ENCODE measurements at regions not wholly inside any gene's neighbourhood (a gene's known extent, or its start where the extent isn't known, plus 50 kb on each side); places are given as distances from the start of the nearest gene placed in this dataset.
A peak's percentile ranks its signal among the peaks of the same experiment; 100 is the strongest.

GRCh38 chr6:169958510-169958909, 207.1 kb downstream of the ERMARD start:
- DNase-seq = no peak

GRCh38 chr6:169957351-169957963, 206.0 kb downstream of the ERMARD start:
- no peak for DNase-seq

GRCh38 chr6:169956580-169956979, 205.2 kb downstream of the ERMARD start:
- DNase-seq = no peak

GRCh38 chr6:169955731-169956437, 204.5 kb downstream of the ERMARD start:
- peak; percentile 13 to 33 for DNase-seq

GRCh38 chr6:169954977-169955376, 203.6 kb downstream of the ERMARD start:
- no peak for DNase-seq

GRCh38 chr6:169953686-169954085, 202.3 kb downstream of the ERMARD start:
- DNase-seq = no peak

GRCh38 chr6:169950558-169950957, 199.1 kb downstream of the ERMARD start:
- DNase-seq = peak in 1 of 2 donors; percentile 27

GRCh38 chr6:169949511-169950097, 198.2 kb downstream of the ERMARD start:
- DNase-seq = peak in 1 of 2 donors; percentile 7

- no peak for DNase-seq
Measured at GRCh38 chr6:169946971-169947370, 195.5 kb downstream of the ERMARD start.

GRCh38 chr6:169945117-169945516, 193.7 kb downstream of the ERMARD start:
- no peak for DNase-seq

GRCh38 chr6:169944415-169944814, 193.0 kb downstream of the ERMARD start:
- DNase-seq = no peak

GRCh38 chr6:169944061-169944337, 192.6 kb downstream of the ERMARD start:
- DNase-seq = no peak

GRCh38 chr6:169943241-169944060, 192.0 kb downstream of the ERMARD start:
- no peak for DNase-seq

GRCh38 chr6:169942173-169942572, 190.8 kb downstream of the ERMARD start:
- DNase-seq = no peak

- no peak for DNase-seq
Measured at GRCh38 chr6:169940481-169941271, 189.3 kb downstream of the ERMARD start.

GRCh38 chr6:169939554-169940164, 188.2 kb downstream of the ERMARD start:
- DNase-seq = no peak

- no peak for DNase-seq
Measured at GRCh38 chr6:169938731-169939130, 187.3 kb downstream of the ERMARD start.

GRCh38 chr6:169938262-169938701, 186.9 kb downstream of the ERMARD start:
- no peak for DNase-seq

- no peak for DNase-seq
Measured at GRCh38 chr6:169937389-169938261, 186.2 kb downstream of the ERMARD start.

- no peak for DNase-seq
Measured at GRCh38 chr6:169936355-169936975, 185.0 kb downstream of the ERMARD start.

- no peak for DNase-seq
Measured at GRCh38 chr6:169935861-169936260, 184.4 kb downstream of the ERMARD start.

Measured in inflammatory macrophage treated with lipopolysaccharide for 1 hour (primary cell).